ENCODE measurements at regions not wholly inside any gene's neighbourhood (a gene's known extent, or its start where the extent isn't known, plus 50 kb on each side); places are given as distances from the start of the nearest gene placed in this dataset.

GRCh38 chr3:182636646-182637045, 156.7 kb upstream of the ATP11B start:
- H3K9ac ChIP-seq (ENCODE audit: low read length): no peak overlapping the region
- no peaks in the 10 kb centered on the region for H3K36me3 ChIP-seq (replicated peaks in 1 of 2; ENCODE audit: control extremely low read depth in 1 of 2, control insufficient read depth in 1 of 2, extremely low read depth in 1 of 2, insufficient read depth in 2 of 2, low read length in 1 of 2)
- H3K27ac ChIP-seq (ENCODE audit: low read length in 2 of 2): no peak overlapping the region
- H3K4me1 Mint-ChIP-seq: no peaks in the 10 kb centered on the region
- intact Hi-C loops (cut with micrococcal nuclease): no loop called here
- peaks cover 9% of the 10 kb centered on the region for H3K27me3 Mint-ChIP-seq
- H3K4me1 ChIP-seq (ENCODE audit: control insufficient read depth in 2 of 2, insufficient read depth in 2 of 2, low read length in 2 of 2): no peaks in the 10 kb centered on the region
- TF ChIP-seq EZH2 (IDR thresholded peaks at IDR 0.05; ENCODE audit: borderline replicate concordance, insufficient read depth, low read depth, low read length, poor library complexity, severe bottlenecking) (no peak), CTCF (IDR thresholded peaks at IDR 0.05) (no peak)
- H2AFZ ChIP-seq (ENCODE audit: insufficient read depth, low read depth, low read length, poor library complexity, severe bottlenecking): no peak overlapping the region
- H3K9me3 ChIP-seq (ENCODE audit: control extremely low read depth in 1 of 3, control insufficient read depth in 2 of 3, insufficient read depth in 1 of 3, low read length in 2 of 3): no peaks in the 10 kb centered on the region
- no peak overlapping the region for H3K4me3 ChIP-seq (ENCODE audit: control extremely low read depth in 1 of 5, extremely low read depth in 1 of 5, insufficient read depth in 1 of 5, low read depth in 2 of 5, low read length in 4 of 5)
- DNase-seq: no peak
- H4K20me1 ChIP-seq (ENCODE audit: control insufficient read depth, insufficient read depth, low read length, poor library complexity, severe bottlenecking): no peaks in the 10 kb centered on the region
- no peak overlapping the region for H3K27ac Mint-ChIP-seq
- H3K4me2 ChIP-seq (replicated peaks; ENCODE audit: low read depth, low read length, poor library complexity, severe bottlenecking): no peak overlapping the region
- no peaks in the 10 kb centered on the region for H3K79me2 ChIP-seq (ENCODE audit: control insufficient read depth, insufficient read depth, low read length)
- ChIA-PET CTCF (no interaction called here), POLR2A (no interaction called here)
- no peak overlapping the region for H3K4me3 Mint-ChIP-seq
- ATAC-seq (ENCODE audit: low read depth): no peak
- H3K27me3 ChIP-seq (replicated peaks in 1 of 4; ENCODE audit: control extremely low read depth in 1 of 4, control insufficient read depth in 3 of 4, insufficient read depth in 4 of 4, low read length in 3 of 4): peaks cover 0 to 2% (median 0%) of the 10 kb centered on the region in 4 experiments
- no peaks in the 10 kb centered on the region for H3K9me3 Mint-ChIP-seq (ENCODE audit: insufficient read depth)
- WGBS (ENCODE audit: insufficient coverage): no CpG with 5 or more reads among the region's 1 CpG

DNA sequence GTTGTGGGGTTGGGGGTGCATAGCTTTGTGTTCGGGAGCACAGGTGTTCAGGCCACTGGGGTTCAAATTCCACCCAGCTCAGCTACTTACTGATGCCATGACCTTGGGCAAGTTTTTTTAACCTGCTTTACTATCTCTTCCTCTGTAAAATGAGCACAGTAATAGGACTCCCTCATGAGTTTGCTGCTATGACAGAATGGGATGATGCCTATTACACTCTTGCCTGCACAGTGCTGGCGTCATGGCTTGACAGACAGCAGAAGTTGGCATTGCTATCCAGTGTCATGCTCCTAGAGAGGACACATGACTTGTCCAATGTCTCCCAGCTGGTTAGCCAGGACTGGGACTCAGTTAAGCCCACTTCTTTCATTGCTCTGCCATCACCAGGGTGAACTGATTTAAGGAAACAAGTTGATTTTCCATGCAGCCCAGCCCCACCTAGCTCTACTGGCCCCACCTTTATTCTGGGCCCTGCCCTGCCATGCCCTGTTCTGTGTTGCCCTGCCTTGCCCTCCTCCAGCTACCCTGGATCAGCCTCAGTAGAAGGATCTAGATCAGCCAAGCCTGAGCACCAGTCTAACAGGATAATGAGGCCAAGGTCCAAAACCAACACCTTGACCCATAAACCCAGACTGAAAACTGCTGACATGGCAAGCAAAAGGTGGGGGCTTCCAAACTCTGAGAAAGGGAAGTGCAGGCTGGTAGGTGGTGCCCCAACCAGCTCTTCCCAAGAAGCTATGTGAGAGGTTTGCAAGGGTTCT, 155.8 kb upstream of the ATP11B start:
- no peaks in the 10 kb centered on the region for H3K9me3 Mint-ChIP-seq (ENCODE audit: insufficient read depth)
- ATAC-seq (ENCODE audit: low read depth): no peak
- H3K27me3 Mint-ChIP-seq: peaks cover 9% of the 10 kb centered on the region
- CTCF ChIA-PET: interaction anchor here (0.6 kb wide), 1 partner anchor 13 kb away, joined by 3 read pairs; no protein-coding TSS in a partner anchor
- Histone ChIP-seq H3K4me3 (ENCODE audit: control extremely low read depth in 1 of 5, extremely low read depth in 1 of 5, insufficient read depth in 1 of 5, low read depth in 2 of 5, low read length in 4 of 5) (no peak overlapping the region), H3K36me3 (replicated peaks in 1 of 2; ENCODE audit: control extremely low read depth in 1 of 2, control insufficient read depth in 1 of 2, extremely low read depth in 1 of 2, insufficient read depth in 2 of 2, low read length in 1 of 2) (no peaks in the 10 kb centered on the region), H3K79me2 (ENCODE audit: control insufficient read depth, insufficient read depth, low read length) (no peaks in the 10 kb centered on the region), H3K4me1 (ENCODE audit: control insufficient read depth in 2 of 2, insufficient read depth in 2 of 2, low read length in 2 of 2) (no peaks in the 10 kb centered on the region), H3K9me3 (ENCODE audit: control extremely low read depth in 1 of 3, control insufficient read depth in 2 of 3, insufficient read depth in 1 of 3, low read length in 2 of 3) (no peaks in the 10 kb centered on the region), H3K27me3 (replicated peaks in 1 of 4; ENCODE audit: control extremely low read depth in 1 of 4, control insufficient read depth in 3 of 4, insufficient read depth in 4 of 4, low read length in 3 of 4) (peaks cover 0 to 2% (median 0%) of the 10 kb centered on the region in 4 experiments), H2AFZ (ENCODE audit: insufficient read depth, low read depth, low read length, poor library complexity, severe bottlenecking) (no peak overlapping the region), H4K20me1 (ENCODE audit: control insufficient read depth, insufficient read depth, low read length, poor library complexity, severe bottlenecking) (no peaks in the 10 kb centered on the region), H3K4me2 (replicated peaks; ENCODE audit: low read depth, low read length, poor library complexity, severe bottlenecking) (no peak overlapping the region), H3K9ac (ENCODE audit: low read length) (no peak overlapping the region), H3K27ac (ENCODE audit: low read length in 2 of 2) (no peak overlapping the region)
- no peaks in the 10 kb centered on the region for H3K4me1 Mint-ChIP-seq
- WGBS (ENCODE audit: insufficient coverage): 90% methylated on average over 2 of the region's 2 CpGs
- H3K4me3 Mint-ChIP-seq: no peak overlapping the region
- intact Hi-C loops (cut with micrococcal nuclease): no loop called here
- H3K27ac Mint-ChIP-seq: no peak overlapping the region
- TF ChIP-seq CTCF (IDR thresholded peaks at IDR 0.05) (no peak), EZH2 (IDR thresholded peaks at IDR 0.05; ENCODE audit: borderline replicate concordance, insufficient read depth, low read depth, low read length, poor library complexity, severe bottlenecking) (no peak)
- POLR2A ChIA-PET: no interaction called here
- DNase-seq: no peak
